ENCODE measurements at regions not wholly inside any gene's neighbourhood (a gene's known extent, or its start where the extent isn't known, plus 50 kb on each side); places are given as distances from the start of the nearest gene placed in this dataset.

DNA sequence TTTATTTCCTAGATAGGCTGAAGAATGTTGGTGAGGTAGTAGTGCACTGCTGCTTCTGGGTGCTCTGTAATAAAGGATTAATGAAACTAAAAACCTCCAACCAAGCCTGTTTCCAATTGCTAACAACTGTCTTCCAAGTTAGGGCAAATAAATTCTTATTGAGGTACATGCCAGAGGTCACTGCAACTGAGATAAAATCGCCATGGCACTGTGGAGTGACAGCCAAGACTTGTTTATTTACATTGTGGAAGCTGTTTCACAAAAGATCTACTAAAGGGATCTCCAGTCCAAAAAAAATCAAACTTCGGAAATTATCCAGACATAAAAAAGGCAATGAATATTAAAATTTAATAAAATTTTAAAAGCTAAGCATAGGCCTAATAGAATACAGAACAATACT is 65.2 kb downstream of the HYCC1 start:
- TF ChIP-seq, protein P1, sequence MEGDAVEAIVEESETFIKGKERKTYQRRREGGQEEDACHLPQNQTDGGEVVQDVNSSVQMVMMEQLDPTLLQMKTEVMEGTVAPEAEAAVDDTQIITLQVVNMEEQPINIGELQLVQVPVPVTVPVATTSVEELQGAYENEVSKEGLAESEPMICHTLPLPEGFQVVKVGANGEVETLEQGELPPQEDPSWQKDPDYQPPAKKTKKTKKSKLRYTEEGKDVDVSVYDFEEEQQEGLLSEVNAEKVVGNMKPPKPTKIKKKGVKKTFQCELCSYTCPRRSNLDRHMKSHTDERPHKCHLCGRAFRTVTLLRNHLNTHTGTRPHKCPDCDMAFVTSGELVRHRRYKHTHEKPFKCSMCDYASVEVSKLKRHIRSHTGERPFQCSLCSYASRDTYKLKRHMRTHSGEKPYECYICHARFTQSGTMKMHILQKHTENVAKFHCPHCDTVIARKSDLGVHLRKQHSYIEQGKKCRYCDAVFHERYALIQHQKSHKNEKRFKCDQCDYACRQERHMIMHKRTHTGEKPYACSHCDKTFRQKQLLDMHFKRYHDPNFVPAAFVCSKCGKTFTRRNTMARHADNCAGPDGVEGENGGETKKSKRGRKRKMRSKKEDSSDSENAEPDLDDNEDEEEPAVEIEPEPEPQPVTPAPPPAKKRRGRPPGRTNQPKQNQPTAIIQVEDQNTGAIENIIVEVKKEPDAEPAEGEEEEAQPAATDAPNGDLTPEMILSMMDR (IDR thresholded peaks at IDR 0.05; ENCODE audit: borderline replicate concordance, control extremely low read depth, extremely low read depth, insufficient read depth, missing control alignments): no peak
- in situ Hi-C loops (cut with MboI; ENCODE audit: low sequenced_read_pairs, unreplicated experiment): no loop called here
- no peak for DNase-seq (ENCODE audit: low spot score)

DNA sequence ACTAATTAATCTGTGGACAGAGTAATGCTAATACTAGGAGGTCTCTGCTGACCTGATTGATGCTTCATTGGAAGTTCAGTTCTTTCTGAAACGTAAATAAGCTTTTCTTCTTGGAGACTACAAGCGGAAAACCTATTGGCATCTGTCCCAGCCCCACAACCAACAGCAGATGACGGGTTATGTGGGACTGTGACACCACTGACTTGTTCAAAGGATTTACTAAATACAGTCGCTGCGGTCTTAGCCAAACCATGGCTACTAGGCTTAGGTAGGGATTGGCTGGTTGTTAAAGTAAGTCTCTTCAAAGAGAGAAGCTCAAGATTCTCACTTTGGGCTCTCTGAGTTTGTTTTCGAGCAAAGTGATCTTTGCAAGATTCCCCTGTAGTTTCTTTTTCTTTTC is 68.3 kb downstream of the HYCC1 start:
- no peak for DNase-seq (ENCODE audit: low spot score)
- TF ChIP-seq, protein P1 (IDR thresholded peaks at IDR 0.05; ENCODE audit: borderline replicate concordance, control extremely low read depth, extremely low read depth, insufficient read depth, missing control alignments): no peak
- in situ Hi-C loops (cut with MboI; ENCODE audit: low sequenced_read_pairs, unreplicated experiment): no loop called here

DNA sequence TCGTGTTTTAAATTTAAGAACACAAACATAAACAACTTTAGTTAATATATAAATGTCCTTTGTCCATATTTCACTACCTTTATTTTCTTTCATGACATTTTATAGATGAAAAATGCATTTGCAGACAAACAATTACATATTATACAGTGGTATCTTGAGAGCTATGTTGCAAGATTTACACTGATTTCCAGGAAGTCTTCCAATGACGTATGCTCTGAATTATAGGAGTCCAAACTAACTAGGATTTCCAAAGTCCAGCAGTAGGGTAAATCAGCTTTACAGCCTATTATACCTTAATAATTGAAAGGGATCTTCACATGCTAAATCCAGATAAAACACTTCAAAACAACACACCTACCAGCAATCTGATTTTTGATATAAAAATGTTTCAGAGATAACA is 69.4 kb downstream of the HYCC1 start:
- in situ Hi-C loops (cut with MboI; ENCODE audit: low sequenced_read_pairs, unreplicated experiment): no loop called here
- TF ChIP-seq, protein P1 (IDR thresholded peaks at IDR 0.05; ENCODE audit: borderline replicate concordance, control extremely low read depth, extremely low read depth, insufficient read depth, missing control alignments): no peak
- no peak for DNase-seq (ENCODE audit: low spot score)

- DNase-seq (ENCODE audit: low spot score): no peak
- in situ Hi-C loops (cut with MboI; ENCODE audit: low sequenced_read_pairs, unreplicated experiment): no loop called here
- TF ChIP-seq, protein P1 (IDR thresholded peaks at IDR 0.05; ENCODE audit: borderline replicate concordance, control extremely low read depth, extremely low read depth, insufficient read depth, missing control alignments): no peak
These were observed 69.9 kb downstream of the HYCC1 start for GRCh38 chr7:22944022-22944421.

DNA sequence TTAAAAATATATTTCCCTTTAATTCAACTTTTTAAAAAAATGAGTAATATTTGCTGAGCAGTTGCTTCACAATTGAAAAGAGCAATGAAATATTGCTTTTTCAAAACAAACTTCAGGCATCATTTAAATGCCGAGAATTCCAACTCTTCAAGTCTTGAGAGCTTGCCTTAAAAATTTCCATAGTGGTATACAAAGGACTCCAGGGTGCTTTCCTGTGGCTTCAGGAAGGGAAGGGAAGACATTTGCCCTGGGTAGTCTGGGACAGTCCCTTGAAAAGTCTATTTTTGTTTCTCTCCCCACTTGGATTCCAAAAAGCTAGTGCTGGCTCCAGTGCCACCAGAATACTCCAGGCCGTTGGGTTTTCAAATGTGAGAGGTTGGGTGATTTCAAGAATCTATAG is 71.7 kb downstream of the HYCC1 start:
- DNase-seq (ENCODE audit: low spot score): no peak
- in situ Hi-C loops (cut with MboI; ENCODE audit: low sequenced_read_pairs, unreplicated experiment): no loop called here
- TF ChIP-seq, protein P1 (IDR thresholded peaks at IDR 0.05; ENCODE audit: borderline replicate concordance, control extremely low read depth, extremely low read depth, insufficient read depth, missing control alignments): no peak

GRCh38 chr7:22939842-22940241 is 74.1 kb downstream of the HYCC1 start:
- in situ Hi-C loops (cut with MboI; ENCODE audit: low sequenced_read_pairs, unreplicated experiment): no loop called here

More at GRCh38 chr7:22939842-22940241, 74.1 kb downstream of the HYCC1 start:
- TF ChIP-seq, protein P1 (IDR thresholded peaks at IDR 0.05; ENCODE audit: borderline replicate concordance, control extremely low read depth, extremely low read depth, insufficient read depth, missing control alignments): no peak
- DNase-seq (ENCODE audit: low spot score): no peak

Data from GM13976 (cell line).